H9 (cell line): ENCODE measurements at regions not wholly inside any gene's neighbourhood (a gene's known extent, or its start where the extent isn't known, plus 50 kb on each side); places are given as distances from the start of the nearest gene placed in this dataset.

Experiments used
- DNase-seq: peaks from one replicate; pipeline ENCODE4 v3.0.0-alpha.2; 2017
- H2AFZ ChIP-seq: one replicate; pipeline ENCODE4 v1.6.1; 2013; ENCODE audit warnings: mild to moderate bottlenecking, low read length, control low read depth, moderate library complexity
- H2AK5ac ChIP-seq: 2 replicates; pipeline ENCODE4 v1.6.1; 2013; ENCODE audit warnings: low read length, control low read depth, mixed read lengths; ENCODE audit not compliant: insufficient read length
- H2BK120ac ChIP-seq: one replicate; pipeline ENCODE4 v1.6.1; 2013; ENCODE audit warnings: low read depth, mild to moderate bottlenecking, low read length, control low read depth, inconsistent platforms; ENCODE audit not compliant: poor library complexity, severe bottlenecking
- H2BK12ac ChIP-seq: 2 replicates; pipeline ENCODE4 v1.6.1; 2013; ENCODE audit warnings: low read length, control low read depth, mixed read lengths, low read depth; ENCODE audit not compliant: insufficient read length
- H2BK15ac ChIP-seq: 2 replicates; pipeline ENCODE4 v1.6.1; 2013; ENCODE audit warnings: low read depth, low read length, control low read depth
- H2BK20ac ChIP-seq: one replicate; pipeline ENCODE4 v1.6.1; 2013; ENCODE audit warnings: low read depth, mild to moderate bottlenecking, low read length, control low read depth, inconsistent platforms; ENCODE audit not compliant: poor library complexity, severe bottlenecking
- H2BK5ac ChIP-seq: 2 replicates; pipeline ENCODE4 v1.6.1; 2013; ENCODE audit warnings: low read length, control low read depth, mixed read lengths; ENCODE audit not compliant: insufficient read length
- H3K14ac ChIP-seq: 2 replicates; pipeline ENCODE4 v1.6.1; 2013; ENCODE audit warnings: low read length, control low read depth; ENCODE audit not compliant: insufficient read depth
- H3K18ac ChIP-seq: 2 replicates; pipeline ENCODE4 v1.6.1; 2013; ENCODE audit warnings: low read depth, mild to moderate bottlenecking, mixed read lengths, low read length, control low read depth; ENCODE audit not compliant: insufficient read length
- H3K23ac ChIP-seq: 2 replicates; pipeline ENCODE4 v1.6.1; 2013; ENCODE audit warnings: low read length, control low read depth, mixed read lengths, low read depth; ENCODE audit not compliant: insufficient read length
- H3K23me2 ChIP-seq: 2 replicates; pipeline ENCODE4 v1.6.1; 2013; ENCODE audit warnings: low read depth, mild to moderate bottlenecking, mixed read lengths, low read length, control low read depth; ENCODE audit not compliant: insufficient read length, poor library complexity, severe bottlenecking
- H3K27ac ChIP-seq: 2 replicates; pipeline ENCODE4 v1.5.1; 2013; ENCODE audit warnings: low read length, control low read depth, mixed read lengths, low read depth; ENCODE audit not compliant: insufficient read length
- H3K27me3 ChIP-seq: 2 replicates; pipeline ENCODE4 v1.6.1; 2013; ENCODE audit warnings: low read length, control low read depth, inconsistent platforms; ENCODE audit not compliant: insufficient read depth
- H3K4ac ChIP-seq: 2 replicates; pipeline ENCODE4 v1.6.1; 2013; ENCODE audit warnings: low read depth, mild to moderate bottlenecking, control low read depth, inconsistent platforms, low read length, moderate library complexity
- H3K4me1 ChIP-seq: 2 replicates; pipeline ENCODE4 v1.6.1; 2013; ENCODE audit warnings: low read length, control low read depth, inconsistent platforms; ENCODE audit not compliant: insufficient read depth
- H3K4me2 ChIP-seq: 2 replicates; pipeline ENCODE4 v1.6.1; 2013; ENCODE audit warnings: low read length, control low read depth, mixed read lengths; ENCODE audit not compliant: insufficient read length, insufficient read depth
- H3K56ac ChIP-seq: 2 replicates; pipeline ENCODE4 v1.6.1; 2013; ENCODE audit warnings: low read depth, mild to moderate bottlenecking, mixed read lengths, low read length, control low read depth; ENCODE audit not compliant: insufficient read length
- H3K79me1 ChIP-seq: 2 replicates; pipeline ENCODE4 v1.6.1; 2013; ENCODE audit warnings: low read depth, mild to moderate bottlenecking, moderate library complexity, low read length, control low read depth, inconsistent platforms; ENCODE audit not compliant: insufficient read depth, poor library complexity, severe bottlenecking
- H3K79me2 ChIP-seq: 2 replicates; pipeline ENCODE4 v1.6.1; 2013; ENCODE audit warnings: low read length, control low read depth, inconsistent platforms; ENCODE audit not compliant: insufficient read depth
- H3K9ac ChIP-seq: 2 replicates; pipeline ENCODE4 v1.6.1; 2013; ENCODE audit warnings: low read length, control low read depth, mixed read lengths; ENCODE audit not compliant: insufficient read length; ENCODE audit errors: extremely low read depth
- H3K9me3 ChIP-seq: one replicate; pipeline ENCODE4 v1.6.1; 2013; ENCODE audit warnings: low read depth, low read length, inconsistent platforms; ENCODE audit not compliant: control insufficient read depth
- H3T11ph ChIP-seq: one replicate; pipeline ENCODE4 v1.6.1; 2013; ENCODE audit warnings: mild to moderate bottlenecking, low read length, control low read depth, inconsistent platforms
- H4K20me1 ChIP-seq: one replicate; pipeline ENCODE4 v1.6.1; 2013; ENCODE audit not compliant: control insufficient read depth, insufficient read length, insufficient read depth
- H4K5ac ChIP-seq: 2 replicates; pipeline ENCODE4 v1.6.1; 2013; ENCODE audit warnings: low read depth, mild to moderate bottlenecking, mixed read lengths, low read length, control low read depth; ENCODE audit not compliant: insufficient read length
- H4K8ac ChIP-seq: replicated peaks from 2 replicates; pipeline ENCODE4 v1.6.1; 2013; ENCODE audit warnings: low read length, control low read depth, mixed read lengths, low read depth; ENCODE audit not compliant: insufficient read length
- H4K91ac ChIP-seq: 2 replicates; pipeline ENCODE4 v1.6.1; 2013; ENCODE audit warnings: low read depth, mild to moderate bottlenecking, moderate library complexity, mixed read lengths, low read length, control low read depth; ENCODE audit not compliant: insufficient read length
- H3K27ac Mint-ChIP-seq, 3 experiments: 2 replicates in 2 of 3; 3 replicates in 1 of 3; pipeline ENCODE4 v1.8.0; 2020 to 2021; ENCODE audit warnings: mixed read lengths in 3 of 3, mild to moderate bottlenecking in 1 of 3, moderate library complexity in 1 of 3
- H3K27me3 Mint-ChIP-seq: 2 replicates; pipeline ENCODE4 v1.8.0; 2021; ENCODE audit warnings: low read depth, mild to moderate bottlenecking, moderate library complexity, mixed read lengths
- H3K36me3 Mint-ChIP-seq, 3 experiments: 2 replicates in 2 of 3; 3 replicates in 1 of 3; pipeline ENCODE4 v1.8.0; 2020 to 2021; ENCODE audit warnings: low read depth in 3 of 3, mixed read lengths in 3 of 3; ENCODE audit not compliant: insufficient read depth in 1 of 3
- H3K4me1 Mint-ChIP-seq, 2 experiments: 2 replicates each; pipeline ENCODE4 v1.8.0; 2020; ENCODE audit warnings: mixed read lengths in 2 of 2
- H3K4me3 Mint-ChIP-seq, 2 experiments: 2 replicates in 1 of 2; 3 replicates in 1 of 2; pipeline ENCODE4 v1.8.0; 2020 to 2021; ENCODE audit warnings: mild to moderate bottlenecking in 2 of 2, mixed read lengths in 2 of 2, moderate library complexity in 1 of 2
- H3K9me3 Mint-ChIP-seq, 2 experiments: 2 replicates in 1 of 2; 3 replicates in 1 of 2; pipeline ENCODE4 v1.8.0; 2020; ENCODE audit warnings: mild to moderate bottlenecking in 2 of 2, mixed read lengths in 2 of 2, moderate library complexity in 1 of 2
- WGBS: extraction: QIAGEN DNeasy Blood & Tissue Kit; methylation state at CpG from one replicate; pipeline ENCODE4 v1.1.7; 2013; ENCODE audit warnings: missing lambda C conversion rate, low lambda C conversion rate, mixed read lengths; ENCODE audit not compliant: insufficient read length; ENCODE audit errors: extremely low coverage; 5-methylcytosine and 5-hydroxymethylcytosine counted together
- TF ChIP-seq, protein P1 (sequence below): fragments of 200-600 bp; sonication (generic); conservative IDR thresholded peaks from 3 replicates; pipeline ENCODE4 v1.8.0; 2021; ENCODE audit warnings: antibody characterized with exemption, mild to moderate bottlenecking

- no peak overlapping the region for H3K14ac ChIP-seq
- H4K20me1 ChIP-seq = no peaks in the 10 kb centered on the region
- H2BK20ac ChIP-seq = no peak overlapping the region
- no CpG with 5 or more reads among the region's 2 CpGs for WGBS
- H2AFZ ChIP-seq = no peak overlapping the region
- no peaks in the 10 kb centered on the region for H3K27me3 ChIP-seq
- H4K8ac ChIP-seq = no peak overlapping the region
- H4K5ac ChIP-seq = no peak overlapping the region
- no peak overlapping the region for H3K4me3 Mint-ChIP-seq
- no peak overlapping the region for H2BK120ac ChIP-seq
- H3K27ac Mint-ChIP-seq = no peak overlapping the region
- TF ChIP-seq, protein P1, sequence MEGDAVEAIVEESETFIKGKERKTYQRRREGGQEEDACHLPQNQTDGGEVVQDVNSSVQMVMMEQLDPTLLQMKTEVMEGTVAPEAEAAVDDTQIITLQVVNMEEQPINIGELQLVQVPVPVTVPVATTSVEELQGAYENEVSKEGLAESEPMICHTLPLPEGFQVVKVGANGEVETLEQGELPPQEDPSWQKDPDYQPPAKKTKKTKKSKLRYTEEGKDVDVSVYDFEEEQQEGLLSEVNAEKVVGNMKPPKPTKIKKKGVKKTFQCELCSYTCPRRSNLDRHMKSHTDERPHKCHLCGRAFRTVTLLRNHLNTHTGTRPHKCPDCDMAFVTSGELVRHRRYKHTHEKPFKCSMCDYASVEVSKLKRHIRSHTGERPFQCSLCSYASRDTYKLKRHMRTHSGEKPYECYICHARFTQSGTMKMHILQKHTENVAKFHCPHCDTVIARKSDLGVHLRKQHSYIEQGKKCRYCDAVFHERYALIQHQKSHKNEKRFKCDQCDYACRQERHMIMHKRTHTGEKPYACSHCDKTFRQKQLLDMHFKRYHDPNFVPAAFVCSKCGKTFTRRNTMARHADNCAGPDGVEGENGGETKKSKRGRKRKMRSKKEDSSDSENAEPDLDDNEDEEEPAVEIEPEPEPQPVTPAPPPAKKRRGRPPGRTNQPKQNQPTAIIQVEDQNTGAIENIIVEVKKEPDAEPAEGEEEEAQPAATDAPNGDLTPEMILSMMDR = no peak
- no peak overlapping the region for H2BK5ac ChIP-seq
- H3K23ac ChIP-seq = no peak overlapping the region
- no peak overlapping the region for H3K27ac ChIP-seq
- no peak overlapping the region for H3K4me2 ChIP-seq
- no peak overlapping the region for H3K56ac ChIP-seq
- H3K79me1 ChIP-seq = no peaks in the 10 kb centered on the region
- no peak overlapping the region for H2AK5ac ChIP-seq
- DNase-seq = no peak
- H3K9me3 Mint-ChIP-seq = no peaks in the 10 kb centered on the region
- no peaks in the 10 kb centered on the region for H3K9me3 ChIP-seq
- no peak overlapping the region for H2BK15ac ChIP-seq
- H3K4ac ChIP-seq = no peak overlapping the region
- no peaks in the 10 kb centered on the region for H3K23me2 ChIP-seq
- H3K27me3 Mint-ChIP-seq = peaks cover 2% of the 10 kb centered on the region; the same call in 1 of the 2 replicates
- H3K4me1 Mint-ChIP-seq = peaks cover 5 to 8% of the 10 kb centered on the region in 2 experiments; a peak in 2 of 4 replicates
- H3K18ac ChIP-seq = no peak overlapping the region
- H2BK12ac ChIP-seq = no peak overlapping the region
- H3K4me1 ChIP-seq = peaks cover 3% of the 10 kb centered on the region; the same call in 1 of the 2 replicates
- no peaks in the 10 kb centered on the region for H3K36me3 Mint-ChIP-seq
- H4K91ac ChIP-seq = no peak overlapping the region
- no peak overlapping the region for H3T11ph ChIP-seq
- H3K79me2 ChIP-seq = no peaks in the 10 kb centered on the region
- no peak overlapping the region for H3K9ac ChIP-seq
These were observed 608.1 kb upstream of the FAM241A start for GRCh38 chr4:111537165-111537564.
